K562 (cell line): ENCODE measurements at regions not wholly inside any gene's neighbourhood (a gene's known extent, or its start where the extent isn't known, plus 50 kb on each side); places are given as distances from the start of the nearest gene placed in this dataset.

Source experiments
- ESRRA ChIP-seq: fragments of 450-650 bp; IDR thresholded peaks from 2 replicates; pipeline ENCODE4 v1.6.1; 2014; ENCODE audit warnings: low read depth, mild to moderate bottlenecking, moderate library complexity, borderline replicate concordance
- HDAC3 ChIP-seq: fragments of 450-650 bp; IDR thresholded peaks from 2 replicates; pipeline ENCODE4 v1.6.1; 2018; ENCODE audit warnings: borderline replicate concordance, mild to moderate bottlenecking, moderate library complexity; ENCODE audit not compliant: partially characterized antibody
- MIER1 ChIP-seq: fragments of 450-650 bp; IDR thresholded peaks from 2 replicates; pipeline ENCODE4 v1.6.1; 2016; ENCODE audit warnings: antibody characterized with exemption, mild to moderate bottlenecking, low read depth
- MYC ChIP-seq, 2 experiments: fragments of 250-450 bp in 1 of 2; sonication (Bioruptor Pico) in 1 of 2; IDR thresholded peaks; 2 replicates each; pipeline versions ENCODE4 v1.5.1 to v1.6.1; 2012 to 2021; ENCODE audit warnings: low read depth in 2 of 2, borderline replicate concordance in 1 of 2, improper control_type of control experiment in 1 of 2, low read length in 1 of 2, mild to moderate bottlenecking in 1 of 2, moderate library complexity in 1 of 2
- NCOA1 ChIP-seq: fragments of 450-650 bp; IDR thresholded peaks from 2 replicates; pipeline ENCODE4 v1.6.1; 2016; ENCODE audit warnings: low read depth
- RBFOX2 ChIP-seq: fragments of 200-400 bp; formaldehyde crosslinking; IDR thresholded peaks from 2 replicates; pipeline ENCODE4 v1.6.1; 2017; ENCODE audit warnings: low read depth, mild to moderate bottlenecking, low read length, moderate library complexity
- SMC3 ChIP-seq: conservative IDR thresholded peaks from 2 replicates; pipeline ENCODE4 v1.6.1; 2011; ENCODE audit warnings: low read depth, low read length, improper control_type of control experiment; ENCODE audit not compliant: insufficient read depth
- ZFPM2 ChIP-seq: fragments of 250-450 bp; sonication (Bioruptor Pico); IDR thresholded peaks from 2 replicates; pipeline ENCODE4 v1.5.1; 2022; ENCODE audit warnings: mild to moderate bottlenecking
- ZNF408 ChIP-seq: fragments of 250-450 bp; sonication (Bioruptor Pico); IDR thresholded peaks from 2 replicates; pipeline ENCODE4 v1.4.0; 2020; ENCODE audit warnings: low read depth, mild to moderate bottlenecking, moderate library complexity
- ZNF695 ChIP-seq: fragments of 450-650 bp; formaldehyde crosslinking; IDR thresholded peaks from 2 replicates; pipeline ENCODE4 v1.4.0; 2020; ENCODE audit warnings: mild to moderate bottlenecking, moderate library complexity
- ZNF780A ChIP-seq: fragments of 250-450 bp; sonication (Bioruptor Pico); IDR thresholded peaks from 2 replicates; pipeline ENCODE4 v1.5.0; 2021; ENCODE audit warnings: mild to moderate bottlenecking
- TF ChIP-seq, protein P1 (sequence below): sonication (generic); formaldehyde crosslinking; IDR thresholded peaks from 2 replicates; pipeline ENCODE4 v1.8.1; 2023; ENCODE audit warnings: mild to moderate bottlenecking, missing genetic modification reagents
- TF ChIP-seq, protein P2 (sequence below): fragments of 250-450 bp; sonication (Bioruptor Pico); IDR thresholded peaks from 2 replicates; pipeline ENCODE4 v1.8.0; 2022; ENCODE audit warnings: inconsistent platforms, mild to moderate bottlenecking, moderate library complexity, borderline replicate concordance
- TF ChIP-seq, protein P3 (sequence below): fragments of 200-800 bp; sonication (Bioruptor generic); IDR thresholded peaks from 2 replicates; pipeline ENCODE4 v1.6.1; 2017; ENCODE audit warnings: missing genetic modification characterization, missing compliant biosample characterization
- TF ChIP-seq, protein P4 (sequence below): fragments of 250-450 bp; sonication (Bioruptor Pico); IDR thresholded peaks from 2 replicates; pipeline ENCODE4 v1.8.0; 2021; ENCODE audit warnings: borderline replicate concordance, mild to moderate bottlenecking, moderate library complexity; ENCODE audit not compliant: poor library complexity, severe bottlenecking
- TF ChIP-seq, protein P5 (sequence below): sonication (generic); formaldehyde crosslinking; IDR thresholded peaks from 2 replicates; pipeline ENCODE4 v1.8.0; 2023; ENCODE audit warnings: mild to moderate bottlenecking, missing genetic modification reagents

DNA sequence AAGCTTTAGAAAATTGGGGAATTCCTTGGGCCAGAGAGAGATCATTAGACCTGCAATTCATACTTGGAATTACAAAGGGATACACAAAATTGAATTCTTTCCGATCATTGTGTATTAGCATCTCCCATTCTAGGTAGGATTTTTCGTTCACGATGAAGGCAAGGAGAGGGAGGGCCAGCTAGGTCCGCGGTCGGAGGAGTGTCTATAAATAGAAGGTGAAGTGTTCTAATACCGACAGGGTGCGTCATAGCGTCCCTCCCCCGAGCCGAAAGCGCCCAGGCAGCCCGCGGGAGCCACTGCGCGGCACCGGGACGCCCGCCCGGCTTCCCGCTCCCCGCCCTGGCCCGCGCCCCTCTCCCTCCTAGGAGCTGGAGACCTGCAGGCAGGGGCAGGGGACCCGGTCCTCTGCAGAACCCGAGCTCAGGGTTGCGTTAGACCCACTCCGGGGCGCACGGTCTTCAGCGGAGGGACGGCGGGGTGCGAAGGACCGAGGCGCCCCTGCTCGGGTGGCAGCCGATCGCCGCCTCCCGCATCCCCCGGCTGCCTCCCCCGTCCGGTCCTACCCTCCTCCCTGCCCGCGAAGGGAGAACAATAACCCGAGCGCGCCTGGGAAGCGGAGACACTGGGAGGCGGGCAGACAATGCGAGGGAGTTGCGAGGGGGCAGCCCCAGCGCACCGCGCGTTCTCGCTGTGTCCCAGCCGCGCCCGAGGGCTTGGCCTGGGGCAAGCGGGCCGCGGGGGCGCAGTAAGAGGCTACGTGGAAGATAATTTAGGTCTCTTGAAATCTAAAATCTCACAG is 114.2 kb upstream of the SERTAD2 start (continued):
- TF ChIP-seq, protein P1, sequence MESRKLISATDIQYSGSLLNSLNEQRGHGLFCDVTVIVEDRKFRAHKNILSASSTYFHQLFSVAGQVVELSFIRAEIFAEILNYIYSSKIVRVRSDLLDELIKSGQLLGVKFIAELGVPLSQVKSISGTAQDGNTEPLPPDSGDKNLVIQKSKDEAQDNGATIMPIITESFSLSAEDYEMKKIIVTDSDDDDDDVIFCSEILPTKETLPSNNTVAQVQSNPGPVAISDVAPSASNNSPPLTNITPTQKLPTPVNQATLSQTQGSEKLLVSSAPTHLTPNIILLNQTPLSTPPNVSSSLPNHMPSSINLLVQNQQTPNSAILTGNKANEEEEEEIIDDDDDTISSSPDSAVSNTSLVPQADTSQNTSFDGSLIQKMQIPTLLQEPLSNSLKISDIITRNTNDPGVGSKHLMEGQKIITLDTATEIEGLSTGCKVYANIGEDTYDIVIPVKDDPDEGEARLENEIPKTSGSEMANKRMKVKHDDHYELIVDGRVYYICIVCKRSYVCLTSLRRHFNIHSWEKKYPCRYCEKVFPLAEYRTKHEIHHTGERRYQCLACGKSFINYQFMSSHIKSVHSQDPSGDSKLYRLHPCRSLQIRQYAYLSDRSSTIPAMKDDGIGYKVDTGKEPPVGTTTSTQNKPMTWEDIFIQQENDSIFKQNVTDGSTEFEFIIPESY (CRISPR knock-in tag), result 0 out of 2 replicates have a peak, but pooled peaks have one; percentile 11
- TF ChIP-seq, protein P2, sequence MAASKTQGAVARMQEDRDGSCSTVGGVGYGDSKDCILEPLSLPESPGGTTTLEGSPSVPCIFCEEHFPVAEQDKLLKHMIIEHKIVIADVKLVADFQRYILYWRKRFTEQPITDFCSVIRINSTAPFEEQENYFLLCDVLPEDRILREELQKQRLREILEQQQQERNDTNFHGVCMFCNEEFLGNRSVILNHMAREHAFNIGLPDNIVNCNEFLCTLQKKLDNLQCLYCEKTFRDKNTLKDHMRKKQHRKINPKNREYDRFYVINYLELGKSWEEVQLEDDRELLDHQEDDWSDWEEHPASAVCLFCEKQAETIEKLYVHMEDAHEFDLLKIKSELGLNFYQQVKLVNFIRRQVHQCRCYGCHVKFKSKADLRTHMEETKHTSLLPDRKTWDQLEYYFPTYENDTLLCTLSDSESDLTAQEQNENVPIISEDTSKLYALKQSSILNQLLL (CRISPR knock-in tag), result no peak
- TF ChIP-seq NCOA1, result no peak
- TF ChIP-seq ZNF408, result no peak
- peak; percentile 89 for TF ChIP-seq RBFOX2
- no peak for TF ChIP-seq ZNF780A (CRISPR knock-in tag)
- TF ChIP-seq, protein P3, sequence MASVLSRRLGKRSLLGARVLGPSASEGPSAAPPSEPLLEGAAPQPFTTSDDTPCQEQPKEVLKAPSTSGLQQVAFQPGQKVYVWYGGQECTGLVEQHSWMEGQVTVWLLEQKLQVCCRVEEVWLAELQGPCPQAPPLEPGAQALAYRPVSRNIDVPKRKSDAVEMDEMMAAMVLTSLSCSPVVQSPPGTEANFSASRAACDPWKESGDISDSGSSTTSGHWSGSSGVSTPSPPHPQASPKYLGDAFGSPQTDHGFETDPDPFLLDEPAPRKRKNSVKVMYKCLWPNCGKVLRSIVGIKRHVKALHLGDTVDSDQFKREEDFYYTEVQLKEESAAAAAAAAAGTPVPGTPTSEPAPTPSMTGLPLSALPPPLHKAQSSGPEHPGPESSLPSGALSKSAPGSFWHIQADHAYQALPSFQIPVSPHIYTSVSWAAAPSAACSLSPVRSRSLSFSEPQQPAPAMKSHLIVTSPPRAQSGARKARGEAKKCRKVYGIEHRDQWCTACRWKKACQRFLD (CRISPR knock-in tag), result no peak
- no peak for TF ChIP-seq ZFPM2 (CRISPR knock-in tag)
- TF ChIP-seq, protein P4, sequence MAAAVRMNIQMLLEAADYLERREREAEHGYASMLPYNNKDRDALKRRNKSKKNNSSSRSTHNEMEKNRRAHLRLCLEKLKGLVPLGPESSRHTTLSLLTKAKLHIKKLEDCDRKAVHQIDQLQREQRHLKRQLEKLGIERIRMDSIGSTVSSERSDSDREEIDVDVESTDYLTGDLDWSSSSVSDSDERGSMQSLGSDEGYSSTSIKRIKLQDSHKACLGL, result no peak
- no peak for TF ChIP-seq MYC (IDR thresholded peaks at IDR 0.05; ENCODE audit: low read depth, low read length)
- TF ChIP-seq MYC (CRISPR knock-in tag; IDR thresholded peaks at IDR 0.05; ENCODE audit: borderline replicate concordance, low read depth), result no peak
- TF ChIP-seq, protein P5, sequence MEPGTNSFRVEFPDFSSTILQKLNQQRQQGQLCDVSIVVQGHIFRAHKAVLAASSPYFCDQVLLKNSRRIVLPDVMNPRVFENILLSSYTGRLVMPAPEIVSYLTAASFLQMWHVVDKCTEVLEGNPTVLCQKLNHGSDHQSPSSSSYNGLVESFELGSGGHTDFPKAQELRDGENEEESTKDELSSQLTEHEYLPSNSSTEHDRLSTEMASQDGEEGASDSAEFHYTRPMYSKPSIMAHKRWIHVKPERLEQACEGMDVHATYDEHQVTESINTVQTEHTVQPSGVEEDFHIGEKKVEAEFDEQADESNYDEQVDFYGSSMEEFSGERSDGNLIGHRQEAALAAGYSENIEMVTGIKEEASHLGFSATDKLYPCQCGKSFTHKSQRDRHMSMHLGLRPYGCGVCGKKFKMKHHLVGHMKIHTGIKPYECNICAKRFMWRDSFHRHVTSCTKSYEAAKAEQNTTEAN (CRISPR knock-in tag), result 0 out of 2 replicates have a peak, but pooled peaks have one; percentile 50
- no peak for TF ChIP-seq SMC3
- TF ChIP-seq HDAC3, result no peak
- TF ChIP-seq ESRRA, result 0 out of 2 replicates have a peak, but pooled peaks have one; percentile 34
- no peak for TF ChIP-seq ZNF695 (CRISPR knock-in tag)
- no peak for TF ChIP-seq MIER1
